ENCODE measurements at regions not wholly inside any gene's neighbourhood (a gene's known extent, or its start where the extent isn't known, plus 50 kb on each side); places are given as distances from the start of the nearest gene placed in this dataset.

- Histone ChIP-seq H3K27ac (no peak overlapping the region), H3K27me3 (no peaks in the 10 kb centered on the region), H3K9me3 (no peaks in the 10 kb centered on the region), H3K4me1 (no peaks in the 10 kb centered on the region), H3K36me3 (no peaks in the 10 kb centered on the region), H3K4me3 (no peak overlapping the region)
- DNase-seq = no peak
- intact Hi-C loops (cut with DNase I; ENCODE audit: low total_unique reads) = no loop called here
- no peak for TF ChIP-seq POLR2A (IDR thresholded peaks at IDR 0.05)
- TF ChIP-seq, protein P1, sequence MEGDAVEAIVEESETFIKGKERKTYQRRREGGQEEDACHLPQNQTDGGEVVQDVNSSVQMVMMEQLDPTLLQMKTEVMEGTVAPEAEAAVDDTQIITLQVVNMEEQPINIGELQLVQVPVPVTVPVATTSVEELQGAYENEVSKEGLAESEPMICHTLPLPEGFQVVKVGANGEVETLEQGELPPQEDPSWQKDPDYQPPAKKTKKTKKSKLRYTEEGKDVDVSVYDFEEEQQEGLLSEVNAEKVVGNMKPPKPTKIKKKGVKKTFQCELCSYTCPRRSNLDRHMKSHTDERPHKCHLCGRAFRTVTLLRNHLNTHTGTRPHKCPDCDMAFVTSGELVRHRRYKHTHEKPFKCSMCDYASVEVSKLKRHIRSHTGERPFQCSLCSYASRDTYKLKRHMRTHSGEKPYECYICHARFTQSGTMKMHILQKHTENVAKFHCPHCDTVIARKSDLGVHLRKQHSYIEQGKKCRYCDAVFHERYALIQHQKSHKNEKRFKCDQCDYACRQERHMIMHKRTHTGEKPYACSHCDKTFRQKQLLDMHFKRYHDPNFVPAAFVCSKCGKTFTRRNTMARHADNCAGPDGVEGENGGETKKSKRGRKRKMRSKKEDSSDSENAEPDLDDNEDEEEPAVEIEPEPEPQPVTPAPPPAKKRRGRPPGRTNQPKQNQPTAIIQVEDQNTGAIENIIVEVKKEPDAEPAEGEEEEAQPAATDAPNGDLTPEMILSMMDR (IDR thresholded peaks at IDR 0.05) = no peak
These were observed 1163.8 kb downstream of the SORCS1 start for GRCh38 chr10:106000721-106001120.

GRCh38 chr10:105993609-105994008, 1170.9 kb downstream of the SORCS1 start:
- no peak for DNase-seq
- H3K4me1 ChIP-seq = no peaks in the 10 kb centered on the region
- intact Hi-C loops (cut with DNase I; ENCODE audit: low total_unique reads) = no loop called here
- no peaks in the 10 kb centered on the region for H3K36me3 ChIP-seq
- no peak overlapping the region for H3K4me3 ChIP-seq
- H3K27ac ChIP-seq = no peak overlapping the region
- no peaks in the 10 kb centered on the region for H3K9me3 ChIP-seq
- no peak for TF ChIP-seq POLR2A (IDR thresholded peaks at IDR 0.05)
- TF ChIP-seq, protein P1 (IDR thresholded peaks at IDR 0.05) = no peak
- H3K27me3 ChIP-seq = no peaks in the 10 kb centered on the region

GRCh38 chr10:105992928-105993327, 1171.6 kb downstream of the SORCS1 start:
- no peak for TF ChIP-seq POLR2A (IDR thresholded peaks at IDR 0.05)
- TF ChIP-seq, protein P1 (IDR thresholded peaks at IDR 0.05) = no peak
- Histone ChIP-seq H3K4me1 (no peaks in the 10 kb centered on the region), H3K36me3 (no peaks in the 10 kb centered on the region), H3K9me3 (no peaks in the 10 kb centered on the region), H3K27ac (no peak overlapping the region), H3K27me3 (no peaks in the 10 kb centered on the region), H3K4me3 (no peak overlapping the region)
- DNase-seq = no peak
- intact Hi-C loops (cut with DNase I; ENCODE audit: low total_unique reads) = no loop called here

DNA sequence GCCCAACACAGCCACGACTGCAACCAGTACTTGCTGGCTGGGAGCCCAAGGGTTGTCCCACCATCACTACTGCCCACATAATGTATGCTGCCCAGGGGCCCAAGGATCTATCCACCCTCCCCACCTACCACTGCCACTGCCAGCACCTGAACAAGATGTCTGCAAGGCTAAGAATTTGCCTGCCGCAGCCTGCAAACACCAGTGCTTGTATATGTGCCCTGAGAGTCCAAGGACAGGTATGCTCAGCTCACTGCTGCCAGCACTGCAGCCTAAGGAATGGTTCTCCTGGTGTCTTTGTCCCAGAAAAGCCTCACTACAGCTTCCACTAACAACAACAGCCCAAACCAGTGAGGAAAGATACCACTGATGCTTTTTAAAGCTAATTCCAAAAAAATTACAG, 1174.0 kb downstream of the SORCS1 start:
- Histone ChIP-seq H3K4me3 (no peak overlapping the region), H3K27me3 (no peaks in the 10 kb centered on the region), H3K36me3 (no peaks in the 10 kb centered on the region), H3K27ac (no peak overlapping the region), H3K9me3 (no peaks in the 10 kb centered on the region), H3K4me1 (no peaks in the 10 kb centered on the region)
- intact Hi-C loops (cut with DNase I; ENCODE audit: low total_unique reads) = no loop called here
- DNase-seq = no peak
- no peak for TF ChIP-seq POLR2A (IDR thresholded peaks at IDR 0.05)
- TF ChIP-seq, protein P1 (IDR thresholded peaks at IDR 0.05) = no peak

DNA sequence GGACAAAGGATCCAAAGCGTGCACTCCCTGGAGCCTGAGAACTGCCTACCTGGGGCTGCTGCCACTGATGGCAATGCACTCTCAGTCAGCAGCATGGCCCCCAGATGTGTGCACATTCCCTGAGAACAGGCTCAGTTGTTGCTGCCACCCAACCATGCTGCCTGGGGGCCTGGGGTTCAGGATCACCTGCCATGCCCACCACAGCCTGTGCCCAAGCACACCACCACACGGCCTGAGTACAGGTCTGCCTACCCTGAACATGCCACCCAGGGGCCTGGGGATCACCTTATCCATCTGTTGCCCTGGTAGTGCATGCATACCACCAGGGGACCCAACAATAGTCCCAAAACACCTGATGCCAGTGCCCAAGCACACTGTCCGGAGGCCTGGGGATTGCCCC, 1174.5 kb downstream of the SORCS1 start:
- intact Hi-C loops (cut with DNase I; ENCODE audit: low total_unique reads) = no loop called here
- Histone ChIP-seq H3K27ac (no peak overlapping the region), H3K4me1 (no peaks in the 10 kb centered on the region), H3K9me3 (no peaks in the 10 kb centered on the region), H3K27me3 (no peaks in the 10 kb centered on the region), H3K36me3 (no peaks in the 10 kb centered on the region), H3K4me3 (no peak overlapping the region)
- no peak for DNase-seq
- no peak for TF ChIP-seq POLR2A (IDR thresholded peaks at IDR 0.05)

DNA sequence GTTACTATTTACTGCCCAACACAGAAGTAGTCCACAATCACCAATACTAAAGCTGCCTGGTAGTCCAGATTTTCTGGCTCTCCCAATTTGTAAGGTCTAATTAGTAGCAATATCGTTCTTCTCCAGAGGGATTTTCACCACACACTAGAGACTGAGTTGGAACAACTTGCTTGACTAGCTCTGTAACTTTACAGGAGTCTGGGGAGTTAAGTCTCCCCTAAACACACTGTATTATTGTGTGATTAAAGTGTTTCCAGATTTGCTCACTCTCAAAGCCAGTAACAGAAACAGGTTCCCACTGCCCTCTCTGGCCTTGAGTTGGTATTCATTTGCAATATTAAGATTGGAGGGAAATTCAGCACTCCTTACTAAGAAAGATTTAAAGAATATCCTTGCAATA, 1175.7 kb downstream of the SORCS1 start:
- Histone ChIP-seq H3K27me3 (no peaks in the 10 kb centered on the region), H3K9me3 (no peaks in the 10 kb centered on the region), H3K4me1 (no peaks in the 10 kb centered on the region), H3K4me3 (no peak overlapping the region), H3K27ac (no peak overlapping the region), H3K36me3 (no peaks in the 10 kb centered on the region)
- no peak for DNase-seq
- intact Hi-C loops (cut with DNase I; ENCODE audit: low total_unique reads) = no loop called here
- no peak for TF ChIP-seq POLR2A (IDR thresholded peaks at IDR 0.05)

Measured in uterus (tissue), 3 donors.